BE2C (cell line): ENCODE measurements at regions not wholly inside any gene's neighbourhood (a gene's known extent, or its start where the extent isn't known, plus 50 kb on each side); places are given as distances from the start of the nearest gene placed in this dataset.
"Not testable (repeated sequence)": the region's sequence is repeated elsewhere in the genome, so short reads cannot be mapped to it uniquely, and the experiment has no call there.

Experiments
- DNase-seq: peaks from one replicate; pipeline ENCODE4 v3.0.0-alpha.2; 2020
- H3K27me3 ChIP-seq: fragments of 250-450 bp; sonication (Bioruptor Pico); 2 replicates; pipeline ENCODE4 v1.5.1; 2020; ENCODE audit warnings: mild to moderate bottlenecking
- H3K36me3 ChIP-seq: fragments of 250-450 bp; sonication (Bioruptor Pico); 2 replicates; pipeline ENCODE4 v1.5.1; 2020; ENCODE audit warnings: mild to moderate bottlenecking
- H3K4me1 ChIP-seq: fragments of 250-450 bp; sonication (Bioruptor Pico); 2 replicates; pipeline ENCODE4 v1.5.1; 2020
- H3K4me3 ChIP-seq: 2 replicates; pipeline ENCODE4 v1.5.1; 2011; ENCODE audit warnings: low read depth, low read length
- H3K9me3 ChIP-seq: fragments of 250-450 bp; sonication (Bioruptor Pico); 2 replicates; pipeline ENCODE4 v1.5.1; 2020
- TF ChIP-seq, protein P1 (sequence below): IDR thresholded peaks from 2 replicates; pipeline ENCODE4 v1.5.1; 2012; ENCODE audit warnings: mild to moderate bottlenecking, low read depth, low read length

DNA sequence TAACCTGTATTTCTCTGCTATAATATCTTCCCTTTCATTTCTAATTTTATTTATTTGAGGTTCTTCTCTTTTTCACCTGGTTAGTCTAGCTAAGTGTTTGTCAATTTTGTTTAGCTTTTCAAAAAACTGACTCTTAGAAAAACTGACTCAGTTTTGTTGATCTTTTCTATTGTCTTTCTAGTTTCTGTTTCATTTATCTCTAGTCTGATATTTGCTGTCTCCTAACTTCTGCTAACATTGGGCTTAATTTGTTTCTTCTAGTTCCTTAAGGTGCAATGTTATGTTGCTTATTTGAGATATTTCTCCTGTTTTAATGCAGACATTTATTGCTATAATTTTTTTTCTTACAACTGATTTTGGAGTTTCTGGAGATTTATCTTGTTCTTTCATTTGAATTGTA is 1011.0 kb downstream of the EPHA7 start:
- TF ChIP-seq, protein P1, sequence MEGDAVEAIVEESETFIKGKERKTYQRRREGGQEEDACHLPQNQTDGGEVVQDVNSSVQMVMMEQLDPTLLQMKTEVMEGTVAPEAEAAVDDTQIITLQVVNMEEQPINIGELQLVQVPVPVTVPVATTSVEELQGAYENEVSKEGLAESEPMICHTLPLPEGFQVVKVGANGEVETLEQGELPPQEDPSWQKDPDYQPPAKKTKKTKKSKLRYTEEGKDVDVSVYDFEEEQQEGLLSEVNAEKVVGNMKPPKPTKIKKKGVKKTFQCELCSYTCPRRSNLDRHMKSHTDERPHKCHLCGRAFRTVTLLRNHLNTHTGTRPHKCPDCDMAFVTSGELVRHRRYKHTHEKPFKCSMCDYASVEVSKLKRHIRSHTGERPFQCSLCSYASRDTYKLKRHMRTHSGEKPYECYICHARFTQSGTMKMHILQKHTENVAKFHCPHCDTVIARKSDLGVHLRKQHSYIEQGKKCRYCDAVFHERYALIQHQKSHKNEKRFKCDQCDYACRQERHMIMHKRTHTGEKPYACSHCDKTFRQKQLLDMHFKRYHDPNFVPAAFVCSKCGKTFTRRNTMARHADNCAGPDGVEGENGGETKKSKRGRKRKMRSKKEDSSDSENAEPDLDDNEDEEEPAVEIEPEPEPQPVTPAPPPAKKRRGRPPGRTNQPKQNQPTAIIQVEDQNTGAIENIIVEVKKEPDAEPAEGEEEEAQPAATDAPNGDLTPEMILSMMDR: no peak
- Histone ChIP-seq H3K9me3 (no peaks in the 10 kb centered on the region), H3K27me3 (no peaks in the 10 kb centered on the region), H3K4me1 (no peaks in the 10 kb centered on the region), H3K4me3 (no peak overlapping the region), H3K36me3 (no peaks in the 10 kb centered on the region)
- DNase-seq: no peak

DNA sequence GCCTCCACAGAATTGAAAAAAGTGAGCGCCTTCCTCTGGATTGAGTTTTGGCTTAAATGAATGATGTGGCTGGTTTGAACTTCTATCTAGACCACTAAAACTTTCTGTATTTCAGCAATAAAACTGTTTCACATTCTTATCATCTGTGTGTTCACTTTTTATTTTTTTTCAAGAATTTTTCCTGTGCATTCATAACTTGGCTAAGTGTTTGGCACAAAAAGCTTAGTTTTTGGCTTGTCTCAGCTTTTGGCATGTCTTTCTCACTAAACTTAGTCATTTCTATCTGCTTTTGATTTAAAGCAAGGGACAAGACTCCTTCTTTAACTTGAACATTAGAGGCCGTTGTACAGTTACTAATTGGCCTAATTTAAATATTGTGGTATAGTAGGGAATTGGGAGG is 1015.1 kb downstream of the EPHA7 start:
- H3K9me3 ChIP-seq: no peaks in the 10 kb centered on the region
- TF ChIP-seq, protein P1: no peak
- no peak for DNase-seq

DNA sequence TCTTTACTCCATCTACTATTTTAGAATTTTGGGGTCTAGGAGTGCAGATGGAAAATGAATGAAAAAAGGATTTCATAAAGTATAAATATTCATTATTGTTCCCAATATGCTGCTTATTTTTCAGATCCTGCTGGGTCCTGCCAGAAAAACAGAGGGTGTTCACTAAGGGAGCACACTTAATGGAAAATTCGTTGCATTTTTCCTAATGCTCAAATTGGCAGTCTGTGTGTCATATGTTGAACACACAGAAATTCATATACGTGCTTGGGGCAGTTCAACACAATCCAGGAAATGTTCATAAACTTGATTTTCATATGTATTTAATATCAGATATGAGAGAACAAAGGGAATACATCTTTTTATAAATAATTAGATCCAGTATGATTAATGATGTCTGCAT is 1019.4 kb downstream of the EPHA7 start:
- DNase-seq: no peak
- H3K4me1 ChIP-seq: no peaks in the 10 kb centered on the region
- TF ChIP-seq, protein P1: no peak
- H3K4me3 ChIP-seq: no peak overlapping the region
- H3K9me3 ChIP-seq: no peaks in the 10 kb centered on the region
- H3K27me3 ChIP-seq: no peaks in the 10 kb centered on the region
- H3K36me3 ChIP-seq: no peaks in the 10 kb centered on the region

More for the DNA sequence above, 1015.1 kb downstream of the EPHA7 start:
- Histone ChIP-seq H3K4me1 (no peaks in the 10 kb centered on the region), H3K4me3 (no peak overlapping the region), H3K27me3 (no peaks in the 10 kb centered on the region), H3K36me3 (no peaks in the 10 kb centered on the region)

DNA sequence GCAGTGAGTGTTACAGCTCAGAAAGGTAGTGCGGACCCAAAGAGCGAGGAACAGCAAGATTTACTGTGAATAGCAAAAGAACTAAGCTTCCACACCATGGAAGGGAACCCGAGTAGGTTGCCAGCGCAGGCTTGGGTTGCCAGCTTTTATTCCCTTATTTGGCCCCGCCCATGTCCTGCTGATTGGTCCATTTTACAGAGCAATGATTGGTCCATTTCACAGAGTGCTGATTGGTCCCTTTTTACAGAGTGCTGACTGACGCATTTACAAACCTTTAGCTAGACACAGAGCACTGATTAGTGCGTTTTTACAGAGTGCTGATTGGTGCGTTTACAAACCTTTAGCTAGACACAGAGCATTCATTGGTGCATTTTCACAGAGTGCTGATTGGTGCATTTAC is 1030.7 kb downstream of the EPHA7 start:
- not testable (repeated sequence) for H3K4me1 ChIP-seq, H3K36me3 ChIP-seq, DNase-seq, H3K9me3 ChIP-seq, H3K4me3 ChIP-seq, H3K27me3 ChIP-seq

DNA sequence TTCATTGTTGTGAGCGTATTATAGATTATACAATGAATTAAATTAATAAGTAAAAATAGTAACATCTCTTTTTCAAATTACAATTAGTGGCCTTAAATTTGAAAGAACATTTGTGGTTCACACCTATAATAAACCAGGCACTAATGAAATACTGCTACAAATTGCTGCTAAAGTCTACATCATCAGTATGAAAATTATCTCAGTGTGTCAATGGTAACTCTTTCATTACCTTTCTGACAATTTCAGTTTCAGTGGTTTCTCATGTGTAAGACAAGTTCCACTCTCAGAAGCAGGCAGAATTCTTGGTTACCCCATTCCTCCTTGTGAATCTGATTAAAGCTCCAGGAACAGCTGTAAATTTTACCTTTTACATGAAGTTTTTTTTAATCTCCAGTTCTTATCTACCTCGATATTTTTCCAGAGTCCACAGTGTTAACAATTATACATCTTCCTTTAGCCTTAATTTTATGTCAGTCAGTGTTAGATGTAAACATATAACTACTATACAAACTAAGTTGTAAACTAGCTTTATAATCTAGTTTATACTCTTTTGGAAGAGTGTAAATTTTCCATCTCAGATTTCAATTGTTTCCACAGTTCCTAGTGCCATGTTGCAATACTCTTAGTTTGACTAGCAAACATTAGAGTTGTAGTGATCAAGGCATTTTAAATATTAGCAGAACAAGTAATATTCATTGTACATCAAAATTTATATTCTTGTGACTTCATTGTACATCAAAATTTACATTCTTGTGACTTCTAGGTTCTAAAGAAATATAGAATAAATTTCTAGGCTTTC is 1038.4 kb downstream of the EPHA7 start:
- H3K27me3 ChIP-seq: no peaks in the 10 kb centered on the region
- no peaks in the 10 kb centered on the region for H3K36me3 ChIP-seq
- no peaks in the 10 kb centered on the region for H3K9me3 ChIP-seq
- no peak overlapping the region for H3K4me3 ChIP-seq
- DNase-seq: no peak
- TF ChIP-seq, protein P1: no peak
- H3K4me1 ChIP-seq: peaks cover 17% of the 10 kb centered on the region

DNA sequence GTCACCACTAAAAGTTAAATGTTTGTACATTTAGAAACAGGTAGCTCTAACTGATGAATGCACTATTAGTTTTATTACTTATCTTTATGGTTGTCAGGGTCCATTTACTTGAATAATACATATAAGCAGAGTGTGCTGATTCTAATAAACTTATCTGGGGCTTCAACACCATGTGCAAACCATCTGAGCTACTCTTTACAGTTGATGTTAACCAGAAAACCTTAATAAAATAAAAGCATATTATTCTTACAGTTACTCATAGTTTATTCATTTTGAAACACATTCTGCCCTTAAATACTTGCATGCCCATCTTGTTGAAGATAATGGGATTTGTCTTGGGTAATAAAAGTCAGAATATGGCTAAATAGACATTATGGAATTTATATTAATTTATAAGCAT is 1042.2 kb downstream of the EPHA7 start:
- H3K4me3 ChIP-seq: no peak overlapping the region

More for the DNA sequence above, 1042.2 kb downstream of the EPHA7 start:
- Histone ChIP-seq H3K36me3 (no peaks in the 10 kb centered on the region), H3K9me3 (no peaks in the 10 kb centered on the region), H3K27me3 (no peaks in the 10 kb centered on the region), H3K4me1 (peaks cover 11% of the 10 kb centered on the region)
- peak; percentile 16 for DNase-seq
- TF ChIP-seq, protein P1: no peak
